H1 (cell line): ENCODE measurements at regions not wholly inside any gene's neighbourhood (a gene's known extent, or its start where the extent isn't known, plus 50 kb on each side); places are given as distances from the start of the nearest gene placed in this dataset.

ENCODE experiments used
- CTCF ChIA-PET: fragments of 300-600 bp; sonication (Branson Sonifier 250); formaldehyde crosslinking; loops from one replicate; lab custom pipeline; 2021; ENCODE audit not compliant: partially characterized antibody; lab: Charles Lee
- POLR2A ChIA-PET: fragments of 300-600 bp; sonication (Branson Sonifier 250); formaldehyde crosslinking; loops from one replicate; lab custom pipeline; 2021; ENCODE audit warnings: inconsistent platforms; ENCODE audit not compliant: partially characterized antibody; lab: Charles Lee
- DNase-seq, 2 experiments: peaks; one replicate each; pipeline versions ENCODE4 v3.0.0 to v3.0.0-alpha.2; 2010 to 2022; ENCODE audit warnings: low spot score in 2 of 2, low read depth in 1 of 2, mixed read lengths in 1 of 2
- FAIRE-seq: peaks from 2 replicates; lab custom pipeline; 2011; peaks lifted over from hg19 to GRCh38; lab: Jason Lieb, UNC
- H2AFZ ChIP-seq: 2 replicates; pipeline ENCODE4 v1.8.1; 2012; ENCODE audit warnings: low read length, inconsistent platforms
- H2AK5ac ChIP-seq: 2 replicates; pipeline ENCODE4 v1.6.1; 2013; ENCODE audit warnings: low read depth, low read length
- H2BK120ac ChIP-seq: replicated peaks from 2 replicates; pipeline ENCODE3; 2013; ENCODE audit warnings: low read depth, low read length, inconsistent platforms
- H2BK12ac ChIP-seq: 2 replicates; pipeline ENCODE4 v1.6.1; 2013; ENCODE audit warnings: low read depth, low read length
- H2BK15ac ChIP-seq: 2 replicates; pipeline ENCODE4 v1.6.1; 2013; ENCODE audit warnings: low read length
- H2BK20ac ChIP-seq: 2 replicates; pipeline ENCODE4 v1.6.1; 2013; ENCODE audit warnings: low read length
- H2BK5ac ChIP-seq: 2 replicates; pipeline ENCODE4 v1.6.1; 2013; ENCODE audit warnings: low read depth, low read length
- H3K14ac ChIP-seq: 2 replicates; pipeline ENCODE4 v1.6.1; 2013; ENCODE audit warnings: inconsistent platforms; ENCODE audit not compliant: insufficient read length
- H3K18ac ChIP-seq: 2 replicates; pipeline ENCODE4 v1.6.1; 2013; ENCODE audit warnings: low read length; ENCODE audit errors: extremely low read depth
- H3K23ac ChIP-seq: 2 replicates; pipeline ENCODE4 v1.6.1; 2013; ENCODE audit warnings: inconsistent platforms; ENCODE audit not compliant: insufficient read length
- H3K23me2 ChIP-seq: 2 replicates; pipeline ENCODE4 v1.6.1; 2013; ENCODE audit warnings: low read depth, low read length
- H3K27ac ChIP-seq: 2 replicates; pipeline ENCODE4 v1.6.1; 2011; ENCODE audit warnings: low read depth, low read length, inconsistent platforms
- H3K27me3 ChIP-seq, 4 experiments: replicated peaks in 1 of 4; 1 replicate in 1 of 4; 2 replicates in 3 of 4; pipeline versions ENCODE4 v1.6.1 to v1.8.1; 2011 to 2013; ENCODE audit warnings: low read length in 3 of 4, mild to moderate bottlenecking in 3 of 4, inconsistent platforms in 2 of 4, mixed read lengths in 2 of 4, moderate library complexity in 1 of 4; ENCODE audit not compliant: control insufficient read depth in 3 of 4, insufficient read depth in 3 of 4; ENCODE audit errors: extremely low read depth in 1 of 4
- H3K36me3 ChIP-seq, 4 experiments: 2 replicates each; pipeline versions ENCODE4 v1.6.1 to v1.8.1; 2011 to 2013; ENCODE audit warnings: mild to moderate bottlenecking in 4 of 4, low read length in 3 of 4, moderate library complexity in 2 of 4, control low read depth in 1 of 4, inconsistent platforms in 1 of 4; ENCODE audit not compliant: insufficient read depth in 4 of 4, control insufficient read depth in 2 of 4
- H3K4ac ChIP-seq: replicated peaks from 2 replicates; pipeline ENCODE3; 2013; ENCODE audit warnings: low read length, low read depth, mixed read lengths, inconsistent platforms; ENCODE audit not compliant: insufficient read length
- H3K4me1 ChIP-seq, 4 experiments: replicated peaks in 1 of 4; 1 replicate in 1 of 4; 2 replicates in 3 of 4; pipeline versions ENCODE4 v1.6.1 to v1.8.1; 2011 to 2013; ENCODE audit warnings: low read length in 3 of 4, inconsistent platforms in 2 of 4, mixed read lengths in 1 of 4; ENCODE audit not compliant: insufficient read depth in 4 of 4, control insufficient read depth in 3 of 4
- H3K4me2 ChIP-seq, 2 experiments: 2 replicates each; pipeline versions ENCODE4 v1.6.1 to v1.8.1; 2011 to 2013; ENCODE audit warnings: low read depth in 2 of 2, low read length in 2 of 2, control low read depth in 1 of 2, inconsistent platforms in 1 of 2, mild to moderate bottlenecking in 1 of 2; ENCODE audit not compliant: insufficient read depth in 1 of 2
- H3K4me3 ChIP-seq, 4 experiments: fragments of 200-600, 300-600 bp in 1 of 4; sonication (generic), shearing (Covaris generic), sonication (Bioruptor Twin) in 1 of 4; 2 replicates each; pipeline versions ENCODE4 v1.5.1 to v1.8.1; 2011 to 2016; ENCODE audit warnings: low read length in 4 of 4, low read depth in 3 of 4, control low read depth in 2 of 4, inconsistent platforms in 2 of 4, mild to moderate bottlenecking in 2 of 4, mixed read lengths in 1 of 4, moderate library complexity in 1 of 4; ENCODE audit not compliant: insufficient read depth in 2 of 4; ENCODE audit errors: extremely low read depth in 1 of 4
- H3K56ac ChIP-seq: replicated peaks from 2 replicates; pipeline ENCODE3; 2013; ENCODE audit warnings: low read depth, mild to moderate bottlenecking, mixed read lengths, low read length, inconsistent platforms; ENCODE audit not compliant: insufficient read length
- H3K79me1 ChIP-seq: 2 replicates; pipeline ENCODE4 v1.6.1; 2013; ENCODE audit warnings: low read depth, low read length, control low read depth
- H3K79me2 ChIP-seq, 2 experiments: 2 replicates each; pipeline versions ENCODE4 v1.6.1 to v1.8.1; 2012 to 2013; ENCODE audit warnings: low read length in 2 of 2, mild to moderate bottlenecking in 2 of 2, inconsistent platforms in 1 of 2; ENCODE audit not compliant: insufficient read depth in 2 of 2, control insufficient read depth in 1 of 2
- H3K9ac ChIP-seq, 4 experiments: replicated peaks in 1 of 4; 1 replicate in 1 of 4; 2 replicates in 3 of 4; pipeline versions ENCODE4 v1.6.1 to v1.8.1; 2011 to 2013; ENCODE audit warnings: low read depth in 3 of 4, low read length in 3 of 4, control low read depth in 2 of 4, mild to moderate bottlenecking in 2 of 4, moderate library complexity in 2 of 4, inconsistent platforms in 1 of 4; ENCODE audit errors: extremely low read depth in 1 of 4
- H3K9me3 ChIP-seq, 2 experiments: 2 replicates each; pipeline versions ENCODE4 v1.6.1 to v1.8.1; 2012 to 2013; ENCODE audit warnings: mild to moderate bottlenecking in 2 of 2, moderate library complexity in 2 of 2, control low read depth in 1 of 2, inconsistent platforms in 1 of 2, low read depth in 1 of 2, low read length in 1 of 2, mixed read lengths in 1 of 2; ENCODE audit not compliant: insufficient read depth in 2 of 2
- H4K20me1 ChIP-seq, 2 experiments: replicated peaks in 1 of 2; 2 replicates each; pipeline versions ENCODE3 to v1.8.1; 2011 to 2013; ENCODE audit warnings: inconsistent platforms in 2 of 2, low read length in 2 of 2, mild to moderate bottlenecking in 1 of 2; ENCODE audit not compliant: insufficient read depth in 2 of 2, control insufficient read depth in 1 of 2
- H4K5ac ChIP-seq: 2 replicates; pipeline ENCODE4 v1.6.1; 2013; ENCODE audit warnings: low read length, low read depth, mixed read lengths, inconsistent platforms; ENCODE audit not compliant: insufficient read length
- H4K8ac ChIP-seq: 2 replicates; pipeline ENCODE4 v1.8.0; 2013; ENCODE audit warnings: mild to moderate bottlenecking, moderate library complexity, low read length, inconsistent platforms; ENCODE audit not compliant: insufficient read depth; ENCODE audit errors: extremely low read depth
- H4K91ac ChIP-seq: replicated peaks from 2 replicates; pipeline ENCODE3; 2013; ENCODE audit warnings: low read length, mixed read lengths, inconsistent platforms; ENCODE audit not compliant: insufficient read length
- CBX8 ChIP-seq: fragments of 300-800, 300-1000 bp; sonication (generic); IDR thresholded peaks from 2 replicates; pipeline ENCODE4 v1.7.1; 2016; ENCODE audit warnings: low read depth, low read length, borderline replicate concordance
- CHD1 ChIP-seq: IDR thresholded peaks from 2 replicates; pipeline ENCODE4 v1.6.1; 2012; ENCODE audit warnings: low read depth, low read length, improper control_type of control experiment
- CTBP2 ChIP-seq: IDR thresholded peaks from 2 replicates; pipeline ENCODE4 v1.7.0; 2011; ENCODE audit warnings: borderline replicate concordance, mild to moderate bottlenecking, moderate library complexity, mixed read lengths, low read length; ENCODE audit not compliant: insufficient read depth, insufficient read length
- NANOG ChIP-seq: IDR thresholded peaks from 2 replicates; pipeline ENCODE4 v1.6.1; 2011; ENCODE audit warnings: low read length, low read depth, mild to moderate bottlenecking, inconsistent platforms; ENCODE audit not compliant: insufficient read depth, poor library complexity, severe bottlenecking
- NRF1 ChIP-seq: IDR thresholded peaks from 2 replicates; pipeline ENCODE4 v1.6.1; 2011; ENCODE audit warnings: mild to moderate bottlenecking, low read depth, low read length, improper control_type of control experiment
- RFX5 ChIP-seq: IDR thresholded peaks from 2 replicates; pipeline ENCODE4 v1.6.1; 2011; ENCODE audit warnings: low read depth, low read length, improper control_type of control experiment, borderline replicate concordance
- SP2 ChIP-seq: IDR thresholded peaks from 2 replicates; pipeline ENCODE4 v1.6.1; 2012; ENCODE audit warnings: mild to moderate bottlenecking, low read length, inconsistent platforms
- TCF12 ChIP-seq: IDR thresholded peaks from 2 replicates; pipeline ENCODE4 v1.6.1; 2011; ENCODE audit warnings: low read depth, mild to moderate bottlenecking, low read length
- whole genome bisulfite sequencing, 2 experiments: shearing (Covaris generic) in 1 of 2; methylation state at CpG; one replicate each; pipeline versions ENCODE4 v1.1.6 to v1.1.7; 2013 to 2015; ENCODE audit warnings: low lambda C conversion rate in 2 of 2, mixed read lengths in 2 of 2, inconsistent platforms in 1 of 2, low coverage in 1 of 2, missing lambda C conversion rate in 1 of 2; ENCODE audit not compliant: insufficient replicate concordance in 2 of 2, insufficient coverage in 1 of 2, insufficient read length in 1 of 2; ENCODE audit errors: extremely low coverage in 1 of 2, missing lambda C conversion rate in 1 of 2; 5-methylcytosine and 5-hydroxymethylcytosine counted together
- TF ChIP-seq, protein P1 (sequence below): IDR thresholded peaks from 2 replicates; pipeline ENCODE4 v1.6.1; 2012; ENCODE audit warnings: low read length, inconsistent platforms
- TF ChIP-seq, protein P2 (sequence below), 3 experiments: IDR thresholded peaks; 1 replicate in 2 of 3; 2 replicates in 1 of 3; pipeline versions ENCODE4 v1.5.1 to v1.6.1; 2011; ENCODE audit warnings: low read length in 3 of 3, mild to moderate bottlenecking in 3 of 3, inconsistent platforms in 2 of 3, low read depth in 1 of 3, moderate library complexity in 1 of 3; ENCODE audit not compliant: insufficient read depth in 1 of 3; ENCODE audit errors: control extremely low read depth in 1 of 3

DNA sequence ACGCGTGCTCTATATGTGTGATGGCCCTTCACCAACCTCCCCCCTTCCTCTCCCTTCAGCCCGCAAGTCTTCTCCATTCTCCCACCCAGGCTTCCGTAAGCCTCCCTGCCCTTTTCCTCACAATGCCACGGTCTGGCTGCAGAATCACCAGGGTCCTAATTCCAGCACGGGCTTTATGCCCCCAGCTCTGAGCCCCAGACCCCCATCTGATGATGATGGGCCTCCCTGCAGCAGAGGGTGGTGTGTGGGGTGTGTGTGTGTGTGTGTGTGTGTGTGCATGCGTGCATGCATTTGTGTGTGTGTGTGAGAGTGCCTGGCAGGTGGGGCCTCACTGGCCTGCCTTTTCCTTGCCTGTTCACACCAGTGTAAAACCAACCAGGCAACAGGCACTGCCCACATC lies 109.9 kb downstream of the OAT start:
- no peak overlapping the region for H2AFZ ChIP-seq
- CTCF ChIA-PET = interaction anchor here (1.0 kb wide), 1 partner anchor 46 kb away, joined by 3 read pairs; no protein-coding TSS in a partner anchor
- H3K27ac ChIP-seq = no peak overlapping the region
- TF ChIP-seq CTBP2 = no peak
- TF ChIP-seq, protein P1, sequence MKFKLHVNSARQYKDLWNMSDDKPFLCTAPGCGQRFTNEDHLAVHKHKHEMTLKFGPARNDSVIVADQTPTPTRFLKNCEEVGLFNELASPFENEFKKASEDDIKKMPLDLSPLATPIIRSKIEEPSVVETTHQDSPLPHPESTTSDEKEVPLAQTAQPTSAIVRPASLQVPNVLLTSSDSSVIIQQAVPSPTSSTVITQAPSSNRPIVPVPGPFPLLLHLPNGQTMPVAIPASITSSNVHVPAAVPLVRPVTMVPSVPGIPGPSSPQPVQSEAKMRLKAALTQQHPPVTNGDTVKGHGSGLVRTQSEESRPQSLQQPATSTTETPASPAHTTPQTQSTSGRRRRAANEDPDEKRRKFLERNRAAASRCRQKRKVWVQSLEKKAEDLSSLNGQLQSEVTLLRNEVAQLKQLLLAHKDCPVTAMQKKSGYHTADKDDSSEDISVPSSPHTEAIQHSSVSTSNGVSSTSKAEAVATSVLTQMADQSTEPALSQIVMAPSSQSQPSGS = no peak
- TF ChIP-seq SP2 = no peak
- TF ChIP-seq NANOG = no peak
- no peak for TF ChIP-seq TCF12
- TF ChIP-seq CHD1 = no peak
- no peak for TF ChIP-seq NRF1
- TF ChIP-seq CBX8 = no peak
- TF ChIP-seq RFX5 = no peak
- TF ChIP-seq, protein P2, sequence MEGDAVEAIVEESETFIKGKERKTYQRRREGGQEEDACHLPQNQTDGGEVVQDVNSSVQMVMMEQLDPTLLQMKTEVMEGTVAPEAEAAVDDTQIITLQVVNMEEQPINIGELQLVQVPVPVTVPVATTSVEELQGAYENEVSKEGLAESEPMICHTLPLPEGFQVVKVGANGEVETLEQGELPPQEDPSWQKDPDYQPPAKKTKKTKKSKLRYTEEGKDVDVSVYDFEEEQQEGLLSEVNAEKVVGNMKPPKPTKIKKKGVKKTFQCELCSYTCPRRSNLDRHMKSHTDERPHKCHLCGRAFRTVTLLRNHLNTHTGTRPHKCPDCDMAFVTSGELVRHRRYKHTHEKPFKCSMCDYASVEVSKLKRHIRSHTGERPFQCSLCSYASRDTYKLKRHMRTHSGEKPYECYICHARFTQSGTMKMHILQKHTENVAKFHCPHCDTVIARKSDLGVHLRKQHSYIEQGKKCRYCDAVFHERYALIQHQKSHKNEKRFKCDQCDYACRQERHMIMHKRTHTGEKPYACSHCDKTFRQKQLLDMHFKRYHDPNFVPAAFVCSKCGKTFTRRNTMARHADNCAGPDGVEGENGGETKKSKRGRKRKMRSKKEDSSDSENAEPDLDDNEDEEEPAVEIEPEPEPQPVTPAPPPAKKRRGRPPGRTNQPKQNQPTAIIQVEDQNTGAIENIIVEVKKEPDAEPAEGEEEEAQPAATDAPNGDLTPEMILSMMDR (IDR thresholded peaks at IDR 0.05; ENCODE audit: control extremely low read depth in 1 of 3, insufficient read depth in 1 of 3, low read depth in 1 of 3, low read length in 3 of 3) = no peak

More for the DNA sequence above, 109.9 kb downstream of the OAT start:
- Histone ChIP-seq H4K5ac (no peak overlapping the region), H3K79me1 (no peaks in the 10 kb centered on the region), H3K56ac (no peak overlapping the region), H2BK12ac (no peak overlapping the region), H2BK120ac (no peak overlapping the region), H3K36me3 (no peaks in the 10 kb centered on the region), H4K91ac (no peak overlapping the region), H3K4me2 (no peak overlapping the region), H3K9ac (no peak overlapping the region), H3K14ac (no peak overlapping the region), H3K23me2 (peaks cover 9% of the 10 kb centered on the region; the same call in 1 of the 2 replicates), H3K79me2 (no peaks in the 10 kb centered on the region), H2BK20ac (no peak overlapping the region), H3K4me3 (no peak overlapping the region), H3K9me3 (no peaks in the 10 kb centered on the region), H2BK15ac (no peak overlapping the region), H3K27me3 (no peaks in the 10 kb centered on the region), H2BK5ac (no peak overlapping the region), H3K18ac (no peak overlapping the region), H4K8ac (no peak overlapping the region; the same call in 1 of the 2 replicates), H3K4ac (no peak overlapping the region), H3K23ac (no peak overlapping the region), H3K4me1 (no peaks in the 10 kb centered on the region), H2AK5ac (no peak overlapping the region), H4K20me1 (no peaks in the 10 kb centered on the region)
- no peak for FAIRE-seq
- no peak for DNase-seq
- 92% methylated on average over 7 of the region's 7 CpGs; no CpG with 5 or more reads in 1 of the 2 experiments for WGBS, 2 experiments
- POLR2A ChIA-PET = no interaction called here
